Right lung (tissue), 2 donors: ENCODE measurements at regions not wholly inside any gene's neighbourhood (a gene's known extent, or its start where the extent isn't known, plus 50 kb on each side); places are given as distances from the start of the nearest gene placed in this dataset.

Source experiments
- DNase-seq, 2 donors: peaks; one replicate each; pipeline ENCODE4 v3.0.0-alpha.2; 2013

DNA sequence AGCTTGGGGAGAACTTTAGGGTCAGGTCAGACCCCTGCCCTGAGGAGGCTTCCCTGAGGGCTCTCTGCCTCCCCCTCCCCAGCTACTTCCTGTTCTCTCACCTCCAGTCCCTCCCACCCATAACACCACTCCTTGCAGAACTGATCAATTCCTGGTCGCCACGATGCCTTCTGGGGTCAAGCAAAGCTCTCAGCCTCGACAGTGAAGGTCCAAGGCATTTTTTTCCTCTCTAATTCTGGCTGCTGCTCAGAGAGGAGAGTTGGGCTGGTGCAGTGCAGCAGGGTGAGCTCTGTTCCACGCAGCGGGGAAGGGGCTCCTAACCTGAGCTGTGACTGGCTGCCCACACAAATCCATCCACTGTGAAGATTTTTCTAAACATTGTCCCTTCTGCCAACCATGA, 628.4 kb downstream of the BRD1 start:
- DNase-seq: no peak

DNA sequence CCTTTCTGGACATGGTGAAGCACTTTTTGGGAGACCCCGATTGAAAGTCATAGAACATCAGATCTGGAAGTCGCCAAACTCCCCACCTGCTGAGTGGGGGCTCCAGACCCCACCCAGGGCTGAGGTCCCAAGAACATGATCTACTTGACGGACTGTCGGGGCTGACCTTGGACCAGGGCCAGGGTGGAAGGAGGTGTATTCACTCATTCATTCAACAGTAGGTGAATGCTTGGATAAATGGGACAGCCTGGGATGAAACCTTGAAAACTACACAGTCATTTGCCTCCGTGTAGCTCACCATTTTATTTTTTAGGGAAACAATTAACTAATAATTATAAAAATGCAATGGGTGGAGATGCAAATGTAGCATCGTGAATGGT, 629.0 kb downstream of the BRD1 start:
- no peak for DNase-seq

DNA sequence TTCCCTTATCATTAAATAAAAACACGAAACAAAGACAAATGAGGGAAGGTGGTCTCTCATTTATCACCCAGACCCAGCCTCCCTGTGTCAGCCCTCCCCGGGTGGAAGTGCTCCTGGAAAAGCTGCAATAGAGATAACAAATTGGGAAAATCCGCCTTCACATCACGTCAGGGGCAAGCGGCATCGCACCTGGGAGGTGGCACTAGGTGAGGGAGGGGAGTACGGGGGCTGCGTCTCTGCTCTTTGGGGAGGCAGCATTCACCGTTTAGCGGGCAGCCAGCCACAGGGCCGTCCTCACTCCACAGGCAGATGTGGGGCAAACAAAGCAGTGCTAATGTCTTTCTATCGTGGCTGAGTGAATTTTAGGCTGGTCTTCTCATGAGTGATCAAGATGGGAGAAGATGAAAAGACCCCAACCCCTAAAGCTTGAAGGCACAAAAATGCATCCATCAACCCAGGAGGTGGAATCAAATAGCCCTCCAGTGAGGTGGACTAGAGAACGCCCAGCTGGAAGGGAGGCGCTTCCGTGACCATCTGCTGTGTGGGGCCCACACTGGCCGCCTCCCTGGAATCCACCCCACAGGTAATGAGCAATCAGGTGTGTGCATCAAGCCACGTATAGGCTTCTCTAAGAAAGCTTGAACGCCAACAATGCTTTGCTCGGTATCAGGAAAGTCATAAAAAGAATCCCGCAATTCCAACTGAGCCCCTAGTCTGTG, 629.5 kb downstream of the BRD1 start:
- no peak for DNase-seq

DNA sequence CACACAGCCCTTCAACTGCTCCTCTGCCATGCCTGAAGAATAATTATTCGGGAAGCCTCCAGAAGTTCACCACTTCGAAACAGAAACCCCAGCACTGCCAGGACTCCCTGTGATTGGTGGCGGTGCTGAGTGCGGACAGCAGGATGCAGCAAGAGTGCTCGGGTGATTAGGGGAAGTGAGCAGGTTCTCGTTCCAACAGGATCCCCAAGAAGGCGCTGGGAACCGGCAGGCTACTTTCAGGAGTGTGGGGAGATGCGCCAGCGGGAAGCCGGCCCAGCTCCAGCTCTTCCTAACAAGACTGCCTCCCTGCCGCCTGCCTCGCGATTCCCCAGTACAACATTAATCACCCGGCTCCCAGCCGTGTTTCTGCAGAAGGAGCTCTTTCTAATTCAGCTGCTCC, 630.2 kb downstream of the BRD1 start:
- DNase-seq: peak in 1 of 2 donors; percentile 0

DNA sequence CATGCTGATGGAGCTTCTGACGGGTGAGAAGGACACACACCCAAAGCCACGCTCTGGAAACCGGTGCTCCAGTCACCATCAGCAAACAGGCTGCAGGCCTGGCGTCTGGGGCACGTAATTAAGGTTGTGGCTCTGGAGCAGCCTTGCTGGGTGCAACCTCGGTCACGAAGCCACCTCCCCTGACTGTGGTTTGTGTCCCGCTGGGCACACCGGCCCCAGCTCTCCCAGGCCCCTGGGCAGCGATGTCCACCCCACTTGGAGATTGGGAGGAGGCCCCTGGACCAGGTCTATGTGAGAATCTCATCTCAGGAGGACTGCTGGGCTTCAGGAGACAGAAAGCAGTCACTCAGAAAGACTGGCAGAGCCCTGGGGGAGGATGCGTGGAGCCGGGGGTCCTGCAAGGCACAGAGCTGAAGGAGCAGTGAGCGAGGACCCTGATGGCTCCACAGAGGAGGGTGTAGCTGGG, 631.6 kb downstream of the BRD1 start:
- no peak for DNase-seq

DNA sequence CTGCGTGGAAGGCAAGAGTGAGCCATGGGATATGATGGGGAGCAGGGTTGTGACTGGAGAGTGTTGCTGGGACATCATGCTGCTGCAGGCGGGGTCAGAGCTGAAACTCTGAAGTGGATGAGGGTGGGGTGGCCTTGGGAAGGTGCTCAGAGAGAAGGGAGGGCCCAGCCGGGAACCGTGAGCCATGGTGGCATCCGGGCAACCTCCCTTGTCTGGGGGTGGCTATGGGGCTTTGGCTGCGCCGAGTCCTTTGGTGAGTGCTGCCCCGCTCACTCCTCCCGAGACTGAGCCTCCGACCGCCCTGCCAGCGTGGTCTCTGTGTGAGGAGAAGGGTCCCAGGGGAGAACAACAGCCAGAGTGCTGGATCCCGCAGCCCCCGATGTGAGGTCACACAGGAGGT, 632.0 kb downstream of the BRD1 start:
- no peak for DNase-seq

DNA sequence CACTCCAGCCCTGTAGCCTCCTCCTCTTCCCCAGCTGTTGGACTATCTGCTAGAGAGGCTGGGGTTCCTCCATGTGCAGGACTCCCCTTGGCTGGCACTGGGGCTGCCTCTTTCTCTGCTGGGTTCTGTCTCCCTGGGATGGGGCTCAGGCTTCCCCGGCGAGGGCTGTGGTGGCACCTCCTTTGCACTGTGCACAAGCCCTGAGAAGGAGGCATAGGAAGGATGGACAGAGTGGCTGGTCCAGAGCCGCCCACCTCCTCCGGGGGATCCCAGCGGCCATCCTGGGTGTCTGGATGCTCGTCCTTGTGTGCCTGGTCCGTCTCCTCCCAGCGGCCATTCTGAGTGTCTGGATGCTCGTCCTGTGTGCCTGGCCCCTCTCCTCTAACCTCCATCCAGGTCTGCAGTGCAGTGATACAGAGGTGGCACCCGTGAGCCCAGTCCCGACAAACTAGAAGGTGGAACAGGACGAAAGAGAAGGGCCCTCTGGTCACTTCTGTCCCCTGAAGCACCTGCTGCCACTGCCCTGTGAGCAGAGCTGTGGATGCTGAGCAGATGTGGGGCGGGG, 633.7 kb downstream of the BRD1 start:
- no peak for DNase-seq

DNA sequence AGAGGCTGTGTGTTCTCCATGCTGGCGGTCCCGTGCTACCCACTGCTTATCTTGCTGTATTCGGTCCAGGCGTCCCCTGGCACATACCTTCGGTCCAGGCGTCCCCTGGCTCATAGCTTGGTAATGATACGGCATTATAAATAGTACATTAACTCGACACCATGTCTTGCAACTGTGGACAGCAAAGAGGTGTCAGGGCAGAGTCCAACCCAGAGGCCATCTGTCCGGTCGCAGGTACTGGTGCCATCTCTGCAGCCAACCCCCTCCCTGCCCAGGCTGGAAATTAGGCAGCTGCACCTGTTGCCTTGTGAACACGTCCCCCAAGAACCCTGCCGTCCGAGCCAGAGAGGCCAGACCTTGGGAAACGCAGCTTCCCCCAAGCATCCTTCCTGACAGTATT, 634.3 kb downstream of the BRD1 start:
- no peak for DNase-seq

DNA sequence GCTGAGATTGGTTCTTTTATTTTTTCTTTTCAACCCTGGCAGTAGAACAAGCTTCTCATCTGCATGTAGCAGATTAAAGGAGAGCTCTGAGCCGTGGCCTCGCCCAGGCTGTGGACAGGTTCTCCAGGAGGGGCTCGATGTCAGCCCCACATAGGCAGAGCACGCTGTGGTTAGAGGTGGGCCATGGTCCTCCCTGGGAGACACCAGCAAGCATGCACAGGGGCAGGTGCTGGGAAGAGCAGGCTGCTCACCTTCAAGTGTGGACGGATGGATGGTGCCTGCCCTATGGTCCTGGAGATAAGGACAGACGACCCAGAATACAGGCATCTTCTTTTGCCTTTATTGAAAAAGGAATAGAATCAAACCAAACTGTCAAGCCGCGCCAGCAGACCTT, 634.8 kb downstream of the BRD1 start:
- DNase-seq: no peak

DNA sequence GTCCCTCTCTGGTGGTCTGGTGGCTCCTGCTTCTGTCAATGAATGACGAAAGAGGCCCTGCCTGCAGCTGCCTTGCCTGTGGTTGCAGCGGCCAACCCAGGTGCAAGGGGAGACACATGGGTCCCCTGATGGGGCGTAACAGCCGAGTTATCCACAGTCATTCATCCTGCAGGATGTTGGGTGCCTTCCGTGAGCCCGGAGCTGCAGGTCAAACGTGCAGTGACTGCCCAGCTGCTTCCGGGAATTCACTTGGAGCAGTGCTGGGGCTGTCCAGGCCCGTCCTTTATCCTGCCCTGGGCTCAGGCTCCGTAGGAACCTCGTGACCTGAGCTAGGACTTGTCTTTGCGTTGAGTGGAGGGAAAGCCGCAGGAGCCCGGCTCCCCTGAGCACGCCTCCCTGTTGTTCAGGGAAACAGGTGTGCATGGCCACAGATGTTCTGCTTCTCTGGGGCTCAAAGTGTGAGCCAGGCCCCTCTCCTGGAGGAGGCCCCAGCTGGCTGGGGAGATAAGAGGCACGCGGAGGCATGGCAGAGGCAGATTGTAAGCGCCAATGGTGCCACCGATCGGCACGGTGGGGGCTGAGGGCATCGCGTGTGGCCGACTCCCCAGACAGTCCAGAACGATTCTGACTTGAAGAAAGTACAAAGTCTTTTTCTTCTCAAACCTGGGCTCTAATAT, 635.4 kb downstream of the BRD1 start:
- peak; percentile 14 to 16 for DNase-seq

DNA sequence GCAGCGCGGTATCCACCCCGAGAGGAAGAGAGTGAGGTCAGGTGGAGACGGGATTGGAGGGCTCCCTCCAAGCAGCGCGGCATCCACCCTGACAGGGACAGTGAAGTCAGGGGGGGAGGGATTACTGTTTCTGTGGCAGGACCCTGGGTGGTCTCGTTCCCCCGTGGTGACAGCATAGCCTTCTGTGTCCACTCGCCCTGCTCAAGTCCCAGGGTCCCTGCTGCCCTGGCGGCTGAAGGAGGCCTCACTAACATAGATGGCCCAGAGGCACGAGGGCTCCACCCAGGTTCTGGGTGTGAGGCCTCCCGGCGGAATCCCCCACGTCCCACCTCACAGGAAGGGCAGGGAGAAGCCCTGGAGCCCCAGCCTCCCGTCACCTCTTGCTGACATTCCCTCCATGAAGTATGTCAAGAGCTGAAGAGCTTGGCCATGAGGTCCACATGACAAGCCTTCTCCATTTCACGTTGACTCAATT, 636.1 kb downstream of the BRD1 start:
- DNase-seq: no peak

DNA sequence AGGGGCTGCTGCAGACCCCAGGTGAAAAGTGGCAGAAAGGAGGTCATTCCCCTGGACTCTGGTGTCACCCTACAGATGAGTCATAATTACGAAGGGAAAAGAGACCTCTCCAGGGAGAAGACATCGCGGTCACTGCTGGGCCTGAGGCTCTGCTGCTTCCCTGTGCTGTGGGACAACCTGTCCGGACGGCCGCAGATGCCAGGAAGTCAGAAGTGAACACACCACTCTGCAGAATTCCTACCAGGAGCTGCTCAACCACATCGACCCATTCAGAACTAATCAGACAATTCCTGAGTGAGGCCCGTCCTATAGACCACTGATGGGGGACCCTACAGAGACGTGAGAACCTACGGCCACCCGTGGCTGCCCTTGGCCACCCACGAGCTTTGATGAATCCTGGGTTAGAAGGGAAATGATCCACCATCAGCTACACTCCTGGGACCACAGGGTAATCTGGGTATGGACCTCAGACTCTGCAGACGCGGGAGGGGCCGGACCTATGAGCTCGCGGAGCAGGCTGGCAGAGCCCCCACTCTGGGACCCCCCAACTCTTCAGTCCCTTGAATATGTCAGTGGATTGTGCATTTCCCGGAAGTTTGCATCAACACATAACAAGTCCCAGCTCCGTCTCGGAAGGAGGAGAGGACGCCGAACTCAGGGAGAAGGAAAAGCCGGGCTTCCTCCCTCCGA, 636.7 kb downstream of the BRD1 start:
- no peak for DNase-seq

DNA sequence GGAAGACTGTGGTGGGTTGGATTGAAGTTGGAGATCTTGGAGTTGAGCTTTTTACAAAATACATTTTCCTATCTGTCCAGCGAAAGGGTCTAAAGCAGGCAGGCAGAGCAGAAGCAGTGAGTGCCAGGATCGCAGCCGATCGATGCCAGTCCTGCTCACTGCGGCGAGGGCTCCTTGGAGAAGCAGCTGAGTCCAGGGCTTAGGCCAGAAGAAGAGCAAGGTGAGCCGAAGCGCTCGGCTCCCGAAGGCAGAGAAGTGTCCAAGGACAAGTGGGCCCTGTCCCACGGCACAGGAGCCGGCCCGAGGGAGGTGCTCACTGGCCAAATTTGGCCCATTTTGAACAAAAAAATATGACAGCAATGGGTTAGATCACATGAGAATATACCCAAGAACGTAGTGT, 637.8 kb downstream of the BRD1 start:
- no peak for DNase-seq

DNA sequence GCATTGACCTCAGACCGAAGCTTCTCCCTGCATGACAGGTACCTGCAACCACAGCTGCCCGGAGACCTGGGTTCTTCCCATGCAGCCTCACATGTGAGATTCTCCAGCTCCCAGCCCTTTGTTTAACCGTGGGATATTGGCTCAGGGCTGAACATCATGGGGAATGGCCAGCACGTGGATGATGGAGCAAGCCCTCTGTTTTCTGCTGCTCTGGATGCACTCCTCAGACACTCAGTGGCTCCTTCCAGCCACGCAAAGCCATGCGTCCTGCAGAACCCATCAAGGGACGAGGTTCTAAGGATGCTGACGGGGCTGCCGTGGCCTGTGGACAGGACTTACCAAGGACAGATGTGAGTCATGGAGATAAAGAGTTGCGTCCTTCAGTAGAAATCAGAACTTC, 639.1 kb downstream of the BRD1 start:
- DNase-seq: no peak

DNA sequence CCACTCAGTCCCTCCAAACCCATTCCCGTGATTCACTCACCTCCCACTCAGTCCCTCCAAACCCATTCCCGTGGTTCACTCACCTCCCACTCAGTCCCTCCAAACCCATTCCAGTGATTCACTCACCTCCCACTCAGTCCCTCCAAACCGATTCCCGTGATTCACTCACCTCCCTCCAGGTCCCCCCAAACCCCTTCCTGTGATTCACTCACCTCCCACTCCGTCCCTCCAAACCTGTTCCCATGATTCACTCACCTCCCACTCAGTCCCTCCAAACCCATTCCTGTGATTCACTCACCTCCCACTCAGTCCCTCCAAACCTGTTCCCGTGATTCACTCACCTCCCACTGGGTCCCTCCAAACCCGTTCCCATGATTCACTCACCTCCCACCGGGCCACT, 639.6 kb downstream of the BRD1 start:
- no peak for DNase-seq

DNA sequence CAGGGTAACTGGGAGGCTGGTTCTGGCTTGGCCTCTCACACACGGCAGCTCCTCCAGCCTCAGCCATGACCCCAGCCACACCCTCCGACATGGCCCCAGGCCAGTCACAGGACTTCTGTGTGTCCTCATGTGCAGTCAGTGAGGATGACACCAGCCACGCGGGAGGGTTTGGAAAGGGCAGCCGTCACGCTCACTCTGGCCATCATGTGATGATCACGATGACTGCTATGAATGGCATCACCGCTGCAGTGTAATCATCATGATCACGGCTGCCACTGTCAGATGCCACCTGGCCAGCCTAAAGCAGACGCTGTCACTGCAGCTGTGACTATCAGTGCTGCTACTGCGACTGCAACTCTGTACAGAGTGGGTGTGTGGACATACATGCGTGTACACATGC, 640.9 kb downstream of the BRD1 start:
- no peak for DNase-seq

DNA sequence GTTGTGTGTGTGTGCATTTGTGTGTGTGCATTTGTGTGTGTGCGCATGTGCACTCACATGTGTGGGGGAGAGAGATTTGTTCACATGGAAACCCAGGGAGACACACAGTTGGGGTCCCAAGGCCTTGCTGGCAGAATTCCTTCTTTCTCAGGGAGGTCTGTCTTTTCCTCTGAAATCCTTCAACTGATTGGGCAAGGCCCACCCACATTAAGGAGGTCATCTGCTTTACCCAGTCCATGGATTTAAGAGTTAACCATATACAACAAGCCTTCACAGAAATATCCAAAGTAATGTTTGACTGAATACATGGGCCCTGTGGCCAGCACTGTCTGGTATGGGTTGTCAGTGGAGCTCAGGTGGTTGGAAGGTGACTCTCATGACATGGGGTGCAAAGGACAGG, 641.4 kb downstream of the BRD1 start:
- no peak for DNase-seq

DNA sequence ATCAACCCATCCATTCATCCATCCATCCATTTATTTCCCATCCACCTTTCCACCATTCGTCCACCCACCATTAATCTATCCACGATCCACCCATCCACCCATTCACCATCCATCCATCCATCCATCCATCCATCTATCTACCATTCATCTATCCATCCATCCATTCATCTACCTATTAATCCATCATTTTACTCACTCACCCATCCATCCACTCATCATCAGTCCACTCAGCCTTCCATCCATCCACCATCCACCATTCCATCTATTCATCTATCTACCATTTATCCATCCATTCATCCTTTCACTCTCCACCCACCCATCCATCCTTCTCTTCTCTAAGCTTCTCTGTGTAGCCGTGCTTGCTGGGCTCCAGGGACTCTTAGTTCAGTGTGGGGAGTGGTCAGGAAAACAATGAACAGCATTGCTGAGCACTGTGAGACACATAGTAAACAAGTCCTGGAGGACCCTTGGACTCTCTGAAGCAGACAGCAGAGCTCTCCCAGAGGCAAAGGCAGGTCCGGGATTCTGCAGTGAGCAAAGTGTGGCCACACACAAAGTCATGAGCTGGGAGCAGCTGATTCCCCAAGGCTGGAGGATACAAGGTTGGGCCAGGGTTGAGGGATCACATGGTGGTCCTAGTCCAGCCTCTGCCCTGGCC, 642.2 kb downstream of the BRD1 start:
- no peak for DNase-seq

DNA sequence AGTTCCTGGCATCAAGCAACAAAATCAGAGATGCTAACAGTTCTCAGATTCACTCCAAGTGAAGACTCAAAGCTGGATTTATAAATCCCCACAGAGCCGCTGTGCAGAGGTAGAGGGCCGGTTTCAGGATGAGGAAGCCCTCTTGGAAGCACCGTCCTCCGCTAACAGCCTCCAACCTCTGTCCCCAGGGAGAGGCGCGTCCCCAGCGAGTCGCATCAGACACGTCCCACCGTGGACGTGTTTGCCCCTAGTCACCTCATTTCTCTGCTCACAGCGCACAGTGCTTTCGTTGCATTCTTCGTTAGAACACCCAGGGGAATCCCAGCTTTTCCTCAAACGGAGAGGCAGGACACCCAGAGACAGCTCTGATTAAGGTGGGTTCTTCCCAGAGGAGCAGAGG, 642.9 kb downstream of the BRD1 start:
- no peak for DNase-seq

DNA sequence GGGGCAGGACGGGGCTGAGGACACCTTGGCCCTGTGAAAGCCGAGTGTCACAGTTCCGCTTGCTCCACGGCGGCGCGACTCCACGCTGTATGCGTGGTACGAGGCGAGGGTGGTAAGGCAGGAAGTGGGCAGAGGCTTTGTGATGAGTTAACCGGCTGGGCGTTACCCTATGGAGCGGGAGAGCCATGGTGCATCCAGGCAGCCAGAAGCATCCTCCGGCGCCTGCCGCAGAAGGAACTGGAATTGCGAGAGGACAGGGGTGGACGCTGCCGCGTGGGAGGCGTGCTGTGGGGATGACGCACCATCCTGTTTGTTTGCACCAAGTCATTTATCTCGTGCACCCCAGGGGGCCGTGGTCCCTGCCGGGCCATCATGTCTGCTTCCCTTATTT, 643.9 kb downstream of the BRD1 start:
- no peak for DNase-seq

DNA sequence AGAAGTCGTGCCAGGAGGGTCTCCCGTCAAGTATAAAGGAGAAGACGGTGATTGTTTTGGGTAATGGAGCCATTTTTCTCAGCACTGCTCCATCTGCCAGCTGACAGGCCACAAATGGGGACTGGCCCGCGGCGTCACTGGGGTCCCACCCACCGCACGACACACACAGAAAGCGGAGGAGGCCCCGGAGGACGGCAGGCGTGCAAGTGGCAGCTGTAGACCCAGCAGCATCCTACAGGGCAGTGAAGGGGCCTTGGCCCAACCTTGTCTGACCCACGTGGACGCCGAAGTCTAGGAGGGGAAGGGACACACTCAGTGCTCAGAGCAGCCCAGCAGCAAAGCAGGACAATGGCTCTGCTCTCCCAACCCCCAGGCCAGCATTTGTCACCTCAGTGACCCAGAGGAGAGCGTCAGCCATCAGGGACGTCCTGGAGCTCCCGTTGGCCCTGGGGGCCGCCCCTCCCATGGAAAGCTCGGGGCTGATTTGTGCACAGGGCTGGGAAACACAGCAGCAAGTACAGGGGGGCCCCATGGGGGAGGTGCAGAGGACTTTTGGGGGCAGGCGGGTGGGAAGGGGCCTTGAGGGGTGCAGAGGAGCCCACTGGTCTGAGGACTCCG, 644.4 kb downstream of the BRD1 start:
- DNase-seq: no peak

DNA sequence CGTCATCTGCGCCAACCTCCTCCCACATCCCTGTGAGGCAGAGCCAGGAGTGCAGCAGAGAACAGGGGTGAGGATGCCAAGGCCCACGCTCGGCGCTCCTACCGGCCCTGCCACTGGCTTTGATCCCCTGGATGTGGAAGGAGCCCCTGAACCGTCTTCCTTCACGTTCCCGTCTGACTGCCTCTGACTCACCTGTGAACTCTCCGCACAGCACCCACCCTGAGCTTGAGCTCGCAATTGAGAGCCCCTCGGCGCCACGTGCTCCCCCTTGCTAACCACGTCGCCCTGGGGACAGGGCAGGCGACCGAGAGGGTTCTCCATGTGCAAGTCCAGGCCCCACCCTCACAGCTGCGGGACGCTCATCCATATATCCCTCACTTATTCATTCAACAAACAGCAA, 645.3 kb downstream of the BRD1 start:
- DNase-seq: no peak
